GM21367 (cell line): ENCODE measurements at regions not wholly inside any gene's neighbourhood (a gene's known extent, or its start where the extent isn't known, plus 50 kb on each side); places are given as distances from the start of the nearest gene placed in this dataset.

ENCODE experiments used
- ATAC-seq: cut with Tn5 transposase; IDR thresholded peaks from one replicate; pipeline ENCODE4 v1.9.1; 2021; ENCODE audit not compliant: unreplicated experiment

GRCh38 chr13:84405286-84405685 lies 523.0 kb upstream of the SLITRK1 start:
- ATAC-seq, result no peak

GRCh38 chr13:84400706-84401105 lies 518.4 kb upstream of the SLITRK1 start:
- no peak for ATAC-seq

GRCh38 chr13:84399320-84400085 lies 517.2 kb upstream of the SLITRK1 start:
- ATAC-seq, result no peak

GRCh38 chr13:84393981-84394625 lies 511.8 kb upstream of the SLITRK1 start:
- no peak for ATAC-seq

- ATAC-seq, result no peak
Measured at GRCh38 chr13:84380866-84381265, 498.6 kb upstream of the SLITRK1 start.

GRCh38 chr13:84377106-84377505 lies 494.8 kb upstream of the SLITRK1 start:
- no peak for ATAC-seq

- no peak for ATAC-seq
Measured at GRCh38 chr13:84366506-84366905, 484.2 kb upstream of the SLITRK1 start.

GRCh38 chr13:84362777-84363176 lies 480.5 kb upstream of the SLITRK1 start:
- no peak for ATAC-seq

GRCh38 chr13:84360822-84361221 lies 478.5 kb upstream of the SLITRK1 start:
- no peak for ATAC-seq

- ATAC-seq, result no peak
Measured at GRCh38 chr13:84358601-84359000, 476.3 kb upstream of the SLITRK1 start.

- no peak for ATAC-seq
Measured at GRCh38 chr13:84352946-84353345, 470.7 kb upstream of the SLITRK1 start.

- ATAC-seq, result no peak
Measured at GRCh38 chr13:84339456-84339855, 457.2 kb upstream of the SLITRK1 start.

GRCh38 chr13:84332346-84332745 lies 450.1 kb upstream of the SLITRK1 start:
- ATAC-seq, result no peak

- no peak for ATAC-seq
Measured at GRCh38 chr13:84315527-84315926, 433.3 kb upstream of the SLITRK1 start.

- no peak for ATAC-seq
Measured at GRCh38 chr13:84303035-84303434, 420.8 kb upstream of the SLITRK1 start.

- no peak for ATAC-seq
Measured at GRCh38 chr13:84297251-84297650, 415.0 kb upstream of the SLITRK1 start.

- ATAC-seq, result no peak
Measured at GRCh38 chr13:84296401-84296800, 414.1 kb upstream of the SLITRK1 start.

GRCh38 chr13:84294576-84294975 lies 412.3 kb upstream of the SLITRK1 start:
- ATAC-seq, result no peak

- ATAC-seq, result no peak
Measured at GRCh38 chr13:84290386-84290785, 408.1 kb upstream of the SLITRK1 start.

GRCh38 chr13:84279166-84279565 lies 396.9 kb upstream of the SLITRK1 start:
- no peak for ATAC-seq

GRCh38 chr13:84272877-84273562 lies 390.7 kb upstream of the SLITRK1 start:
- no peak for ATAC-seq

GRCh38 chr13:84265257-84265764 lies 383.0 kb upstream of the SLITRK1 start:
- ATAC-seq, result no peak
